GM18508 (cell line): ENCODE measurements at regions not wholly inside any gene's neighbourhood (a gene's known extent, or its start where the extent isn't known, plus 50 kb on each side); places are given as distances from the start of the nearest gene placed in this dataset.
"Not testable (repeated sequence)": the region's sequence is repeated elsewhere in the genome, so short reads cannot be mapped to it uniquely, and the experiment has no call there.

ENCODE experiments used
- ATAC-seq: cut with Tn5 transposase; IDR thresholded peaks from one replicate; pipeline ENCODE4 v1.9.1; 2021; ENCODE audit warnings: moderate number of reproducible peaks; ENCODE audit not compliant: insufficient read depth, unreplicated experiment

DNA sequence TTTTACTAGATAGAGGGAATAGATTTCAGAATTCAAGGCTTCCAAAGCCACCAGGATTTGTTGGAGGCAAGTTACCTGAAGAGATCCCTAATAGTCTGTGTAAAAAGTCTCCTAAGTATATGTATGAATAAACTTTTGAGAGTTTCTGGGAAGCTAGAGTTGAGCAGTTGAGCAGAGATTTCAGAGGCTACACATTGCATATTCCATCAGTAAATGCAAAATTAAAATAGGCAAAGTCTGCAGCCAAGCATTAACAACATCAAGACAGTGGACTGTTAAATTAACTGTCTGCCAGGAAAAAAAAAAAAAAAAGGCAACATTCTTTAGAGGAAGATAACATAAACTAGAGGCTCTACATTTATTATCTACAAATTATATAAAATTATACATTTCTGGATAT lies 420.4 kb upstream of the TMEFF2 start:
- ATAC-seq = no peak

DNA sequence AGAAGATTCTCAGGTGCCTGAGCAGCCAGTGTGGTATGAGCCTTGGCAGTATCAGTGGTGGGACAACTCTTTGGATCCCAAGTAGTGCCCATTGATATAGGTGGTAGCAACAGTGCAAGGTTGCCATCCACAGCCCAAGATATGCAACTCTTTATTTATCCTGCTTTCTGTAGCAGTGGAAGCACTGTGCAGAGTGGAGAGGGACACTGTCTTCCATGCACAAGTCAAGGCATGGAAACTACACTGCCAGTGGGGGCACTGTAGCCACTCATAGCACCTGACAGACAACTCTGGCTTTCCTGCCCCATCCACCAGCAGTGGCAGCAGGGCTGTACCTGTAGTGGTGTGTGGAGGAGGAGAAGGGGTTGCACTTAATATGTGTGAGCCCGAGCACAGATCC lies 409.6 kb upstream of the TMEFF2 start:
- ATAC-seq = no peak

DNA sequence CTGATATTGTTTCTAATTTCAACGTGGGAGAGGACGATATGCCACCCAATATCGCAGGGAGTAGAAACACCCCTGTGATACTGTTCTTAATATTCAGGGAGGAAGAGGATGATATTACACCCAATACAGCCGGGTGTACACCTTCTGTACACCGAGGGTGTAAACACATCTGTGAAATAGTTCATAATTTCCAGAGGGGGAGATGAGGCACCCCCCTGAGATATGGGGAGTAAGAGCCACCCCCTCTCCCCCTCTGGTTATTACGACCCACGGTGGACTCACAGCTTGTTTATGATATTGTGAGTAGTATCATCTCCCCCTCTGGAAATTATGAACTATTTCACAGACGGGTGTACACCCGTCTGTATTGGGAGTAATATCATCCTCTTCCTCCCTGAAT lies 403.9 kb upstream of the TMEFF2 start:
- not testable (repeated sequence) for ATAC-seq

DNA sequence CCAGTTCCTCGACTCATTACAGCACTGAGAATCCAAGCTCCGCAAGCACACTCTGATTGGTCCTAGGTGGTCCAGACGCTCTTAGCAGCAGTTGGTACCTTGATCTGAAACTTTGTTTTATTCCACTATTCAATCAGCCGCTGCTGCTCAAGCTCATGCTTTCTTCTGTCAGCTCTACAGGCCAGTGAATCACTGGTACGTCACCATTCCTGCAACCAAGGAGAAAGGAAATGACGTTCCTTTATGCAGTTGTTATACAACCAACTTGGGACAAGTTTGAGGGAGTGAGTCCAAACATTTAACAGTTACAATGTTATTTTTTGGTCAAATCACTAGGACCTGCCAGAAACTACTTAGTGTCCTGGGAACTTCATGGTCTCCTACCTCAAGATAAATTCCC lies 398.8 kb upstream of the TMEFF2 start:
- ATAC-seq = no peak

DNA sequence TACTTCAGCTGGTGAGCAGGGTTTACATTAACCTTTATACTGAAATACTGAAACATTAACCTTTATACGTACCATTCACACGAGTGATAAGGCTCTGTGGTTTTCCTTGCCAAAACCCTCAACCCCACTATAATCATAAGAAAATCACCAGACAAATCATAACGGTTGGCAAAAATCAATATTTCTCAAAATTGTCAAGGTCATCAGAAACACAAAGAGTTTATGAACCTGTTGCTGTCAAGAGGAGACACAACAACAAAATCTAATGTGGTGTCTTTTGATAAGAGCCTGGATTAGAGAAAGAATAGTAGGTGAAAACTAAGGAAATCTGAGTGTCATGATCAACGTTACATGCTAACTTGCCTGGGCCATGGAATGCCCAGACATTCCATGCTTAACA lies 396.9 kb upstream of the TMEFF2 start:
- ATAC-seq = no peak

DNA sequence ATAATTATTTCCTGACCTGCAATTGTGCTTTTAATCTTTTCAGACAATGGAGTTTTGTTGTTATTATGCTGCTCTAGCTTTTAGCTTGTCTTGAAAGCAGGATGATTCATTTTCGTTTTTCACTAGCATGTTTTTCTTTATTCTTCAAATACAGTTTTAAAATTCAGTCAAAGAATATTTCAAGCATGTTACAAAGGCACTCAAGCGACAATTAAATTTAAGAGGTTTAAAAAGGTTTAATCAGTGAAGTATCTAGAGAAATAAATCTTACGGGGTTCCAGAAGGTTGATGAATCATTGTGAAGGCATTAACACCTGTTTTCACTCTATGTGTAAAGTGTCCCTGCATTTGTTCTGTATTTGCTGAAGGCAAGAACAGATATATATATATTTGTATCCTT lies 390.7 kb upstream of the TMEFF2 start:
- no peak for ATAC-seq

DNA sequence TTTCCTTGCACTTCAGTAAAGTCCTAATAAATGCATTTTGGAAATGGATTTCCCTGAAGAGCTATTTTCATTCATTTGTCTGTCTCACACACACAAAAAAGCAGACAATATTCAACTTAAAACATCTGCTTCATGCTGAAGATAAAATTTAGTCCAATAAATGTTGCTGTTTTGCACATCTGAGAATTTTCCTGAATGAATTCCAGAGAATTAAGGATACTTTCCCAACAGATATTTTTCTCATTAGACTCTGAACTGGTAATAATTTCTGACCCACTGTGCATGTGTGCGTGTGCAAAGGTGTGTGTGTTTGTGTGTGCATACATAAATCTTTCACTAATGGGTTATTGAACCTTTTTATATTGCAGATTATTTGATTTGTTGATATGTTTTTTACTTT lies 390.2 kb upstream of the TMEFF2 start:
- no peak for ATAC-seq

DNA sequence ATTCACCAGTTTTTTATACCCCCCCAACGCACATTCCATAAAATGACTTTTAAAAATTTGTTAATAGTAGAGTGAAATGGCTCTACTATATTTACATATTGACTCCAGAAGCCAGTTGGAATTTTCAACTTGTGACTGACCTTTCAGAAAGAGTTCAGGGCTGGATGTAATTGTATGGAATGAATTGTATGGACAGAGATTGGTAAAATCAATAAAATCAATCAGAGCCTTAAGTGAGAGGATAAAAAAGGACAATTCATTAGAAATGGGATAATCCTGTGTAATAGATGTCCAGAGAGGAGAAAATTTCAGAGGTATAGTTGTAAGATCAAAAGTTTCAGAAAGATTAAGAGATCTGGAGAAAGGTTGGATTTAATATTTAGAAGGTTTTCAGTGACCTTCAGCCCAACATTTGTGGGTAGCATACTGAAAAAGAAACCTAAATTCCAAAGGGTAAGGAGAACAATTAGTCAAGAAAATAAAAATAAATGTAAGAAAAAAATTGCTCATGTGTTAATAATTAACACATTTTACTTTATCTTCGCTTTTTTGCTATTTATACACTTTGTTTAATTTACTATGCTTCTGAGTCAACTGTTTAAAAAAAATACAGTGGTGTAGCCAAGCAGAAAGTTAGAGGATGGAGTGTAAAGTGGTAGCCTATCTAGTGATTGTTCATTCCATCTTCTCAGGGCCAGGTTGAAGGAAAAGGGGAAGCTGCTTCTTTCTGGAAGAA lies 385.4 kb upstream of the TMEFF2 start:
- ATAC-seq = no peak

DNA sequence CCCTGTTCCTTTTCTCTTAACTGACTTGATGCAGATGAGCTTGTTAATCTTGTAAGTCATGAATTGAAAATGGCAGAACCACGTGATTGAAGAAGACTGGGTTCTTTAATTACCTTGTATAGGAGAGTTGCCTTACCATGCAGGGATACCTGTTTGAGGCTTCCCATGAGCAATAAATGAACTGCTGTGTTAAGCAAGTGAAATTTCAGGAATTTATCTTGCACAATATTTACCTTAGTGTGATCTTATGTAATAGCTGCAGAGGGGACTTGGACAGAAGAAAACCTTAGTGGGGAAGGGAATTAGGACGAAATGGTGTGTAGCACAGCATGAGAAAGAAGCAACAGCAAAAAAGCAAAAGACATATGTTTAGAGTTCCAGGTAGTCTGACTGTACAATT lies 384.0 kb upstream of the TMEFF2 start:
- no peak for ATAC-seq

DNA sequence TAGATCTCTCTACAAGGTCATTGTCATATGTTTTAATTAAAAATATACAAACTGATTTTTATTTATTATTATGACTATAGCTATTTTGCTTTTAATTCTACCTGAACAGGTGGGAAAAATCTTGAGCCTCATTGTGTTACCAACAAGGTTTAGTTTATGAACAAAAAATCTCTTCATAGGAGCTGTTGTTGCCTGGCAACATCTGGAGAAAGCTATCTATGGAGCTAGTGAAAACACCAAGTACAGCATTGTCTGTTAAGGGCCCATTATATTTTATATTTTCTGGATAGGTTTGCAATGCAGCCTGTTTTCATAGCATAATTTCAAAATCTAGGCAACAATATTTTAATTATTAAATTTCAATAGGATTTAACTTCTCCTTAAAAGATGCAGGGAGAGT lies 383.0 kb upstream of the TMEFF2 start:
- no peak for ATAC-seq

DNA sequence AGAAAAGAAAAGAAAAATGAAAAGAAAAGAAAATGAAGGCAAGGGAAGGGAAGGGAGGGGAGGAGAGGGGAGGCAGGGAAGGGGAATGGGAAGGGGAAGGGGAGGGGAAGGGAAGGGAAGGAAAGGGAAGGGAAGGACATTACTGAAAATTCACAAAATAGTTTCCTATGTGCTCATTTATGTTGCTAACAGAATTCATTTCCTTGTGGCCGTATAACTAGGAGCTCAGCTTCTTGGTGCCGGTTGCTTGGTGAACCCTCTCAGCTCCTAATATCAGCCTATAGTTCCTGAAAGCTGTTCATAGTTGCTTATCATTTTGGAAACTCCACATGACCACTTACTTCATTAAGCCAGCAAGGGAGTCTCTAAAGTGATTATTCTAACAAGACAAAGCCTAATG lies 379.8 kb upstream of the TMEFF2 start:
- no peak for ATAC-seq

DNA sequence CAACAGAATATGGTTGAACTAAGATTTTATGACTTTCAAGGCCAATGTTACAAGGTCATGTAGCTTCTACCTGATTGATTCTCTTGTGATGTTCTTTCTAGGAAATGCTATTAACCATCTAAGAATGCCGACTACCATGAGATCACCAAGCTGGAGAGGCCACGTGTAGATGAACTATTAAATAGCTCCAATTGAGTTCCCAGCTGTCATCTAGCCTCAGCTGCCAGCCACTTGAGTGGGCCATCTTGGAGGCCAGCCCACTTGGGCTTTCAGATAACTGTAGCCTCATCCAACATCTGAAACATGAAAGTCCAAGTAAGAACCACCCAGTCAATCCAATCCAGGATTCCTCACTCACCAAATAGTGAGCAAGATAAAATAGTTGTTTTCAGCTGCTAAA lies 376.9 kb upstream of the TMEFF2 start:
- ATAC-seq = no peak

DNA sequence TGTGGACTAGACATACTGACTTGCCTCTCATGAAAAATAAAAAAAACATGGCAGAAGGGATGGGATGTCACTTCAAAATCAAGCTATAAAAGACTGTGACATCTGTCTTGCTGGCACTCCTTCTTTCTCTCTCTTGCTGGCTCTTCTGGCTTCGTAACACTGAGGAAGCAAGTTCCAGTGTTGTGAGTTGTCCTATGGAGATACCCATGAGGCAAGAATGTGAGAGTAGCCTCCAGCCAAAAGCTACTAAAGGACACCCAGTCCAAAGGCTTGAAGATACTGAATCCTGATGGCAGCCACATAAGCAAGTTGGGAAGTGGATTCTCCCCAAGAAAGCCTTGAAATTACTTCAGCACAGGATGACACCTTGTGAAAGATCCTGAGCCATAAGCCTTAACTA lies 376.1 kb upstream of the TMEFF2 start:
- ATAC-seq = no peak

DNA sequence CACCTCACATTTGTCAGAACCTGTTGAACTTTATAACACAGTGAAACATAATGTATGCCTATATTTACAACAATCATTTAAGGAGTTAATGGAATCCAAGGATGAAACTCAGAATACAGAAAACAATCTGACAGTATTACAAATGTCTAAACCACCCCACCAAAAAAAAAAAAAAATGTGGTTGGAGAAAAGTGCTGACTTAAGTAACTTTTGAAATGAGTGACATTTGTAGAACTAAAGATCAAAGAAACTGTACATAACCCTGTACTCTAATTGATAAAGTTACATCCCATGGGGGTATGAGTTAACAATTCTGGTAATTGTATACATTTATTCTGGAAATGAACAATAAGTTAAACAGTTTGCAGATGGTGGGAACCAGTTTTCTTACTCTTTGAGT lies 372.1 kb upstream of the TMEFF2 start:
- ATAC-seq = no peak

DNA sequence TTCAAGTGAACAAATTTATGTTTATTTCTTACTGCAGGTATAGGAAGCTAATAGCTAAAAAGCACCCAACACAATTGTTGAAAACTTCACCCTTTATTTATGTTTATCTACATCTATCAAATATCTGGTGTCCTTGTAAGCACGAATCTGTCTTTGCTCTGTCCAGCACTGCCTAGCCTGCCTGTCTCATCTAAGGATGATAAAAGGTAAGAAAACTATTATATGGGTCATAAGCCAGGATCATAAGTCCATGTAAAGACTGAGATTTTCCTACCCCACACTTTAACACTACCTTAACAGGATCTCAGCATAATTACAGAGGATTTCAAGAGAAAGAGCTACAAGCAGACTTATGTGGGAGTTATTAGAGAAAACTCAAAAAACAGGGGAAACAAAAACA lies 365.6 kb upstream of the TMEFF2 start:
- ATAC-seq = no peak

DNA sequence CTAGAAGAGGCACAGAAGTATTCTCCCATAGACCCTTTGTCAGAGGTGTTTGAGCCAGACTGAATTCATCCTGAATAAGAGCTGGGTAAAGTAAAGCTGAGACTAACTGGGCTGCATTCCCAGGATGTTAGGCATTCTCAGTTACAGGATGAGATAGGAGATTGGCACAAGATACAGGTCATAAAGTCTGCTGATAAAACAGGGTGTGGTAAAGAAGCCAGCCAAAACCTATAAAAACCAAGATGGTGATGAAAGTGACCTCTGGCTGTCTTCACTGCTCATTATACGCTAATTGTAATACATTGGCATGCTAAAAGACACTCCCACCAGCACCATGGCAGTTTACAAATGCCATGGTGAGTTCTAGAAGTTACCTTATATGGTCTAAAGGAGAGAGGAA lies 364.9 kb upstream of the TMEFF2 start:
- ATAC-seq = no peak

DNA sequence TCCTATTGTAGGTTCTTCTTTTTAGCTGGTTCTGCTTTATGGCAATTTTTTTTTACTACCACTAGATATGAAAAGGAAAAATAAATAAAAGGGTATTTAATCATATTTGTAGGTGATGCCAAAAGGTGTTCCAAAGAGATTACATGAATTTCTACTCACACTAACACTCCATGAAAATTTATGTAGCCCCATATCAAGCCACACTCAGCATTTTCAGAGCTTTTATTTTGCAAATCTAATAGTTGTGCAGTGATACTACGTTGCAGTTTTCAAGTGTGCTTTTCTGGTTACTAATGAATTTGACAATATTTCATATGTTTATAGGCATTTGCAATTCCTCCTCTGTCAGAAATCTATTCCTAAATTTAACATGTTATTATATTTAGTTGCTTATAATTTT lies 363.9 kb upstream of the TMEFF2 start:
- ATAC-seq = no peak

DNA sequence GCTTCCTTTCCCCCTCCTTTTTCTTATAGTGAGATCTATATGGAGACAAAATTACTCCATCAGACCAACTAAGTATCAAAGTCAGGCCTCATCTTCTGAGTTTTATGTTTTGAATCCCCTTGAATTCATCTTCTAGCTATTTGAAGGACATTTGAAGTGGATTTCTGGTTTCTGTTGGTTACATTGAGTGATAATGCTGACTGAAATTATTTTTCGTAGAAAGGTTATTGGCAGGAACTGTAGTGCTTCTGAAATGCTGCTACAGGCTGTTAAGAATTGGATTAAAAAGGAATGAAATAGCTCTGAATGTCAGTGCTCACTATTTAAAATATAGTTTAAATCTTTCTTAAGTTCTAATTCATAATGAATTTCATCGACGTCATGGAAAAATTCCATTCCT lies 361.0 kb upstream of the TMEFF2 start:
- no peak for ATAC-seq

DNA sequence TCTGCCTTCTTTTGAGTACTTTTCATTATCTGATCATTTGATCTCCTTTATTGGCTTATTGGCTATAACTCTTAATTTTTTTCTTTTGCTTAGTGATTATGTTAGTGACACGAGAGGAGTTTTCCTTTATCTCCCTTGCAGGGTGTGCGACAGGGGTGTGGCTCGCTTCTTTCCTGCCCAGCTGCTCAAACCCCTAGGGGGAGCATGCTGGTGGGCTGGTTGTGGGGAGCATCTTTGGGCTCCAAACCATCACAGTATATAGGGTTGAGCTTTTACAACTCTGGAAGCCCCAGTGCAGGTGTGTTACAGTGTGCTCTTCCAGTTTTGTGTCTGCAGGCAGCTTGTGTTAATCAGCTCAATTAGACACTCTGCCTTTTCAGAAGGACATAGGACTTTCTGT lies 357.0 kb upstream of the TMEFF2 start:
- no peak for ATAC-seq

DNA sequence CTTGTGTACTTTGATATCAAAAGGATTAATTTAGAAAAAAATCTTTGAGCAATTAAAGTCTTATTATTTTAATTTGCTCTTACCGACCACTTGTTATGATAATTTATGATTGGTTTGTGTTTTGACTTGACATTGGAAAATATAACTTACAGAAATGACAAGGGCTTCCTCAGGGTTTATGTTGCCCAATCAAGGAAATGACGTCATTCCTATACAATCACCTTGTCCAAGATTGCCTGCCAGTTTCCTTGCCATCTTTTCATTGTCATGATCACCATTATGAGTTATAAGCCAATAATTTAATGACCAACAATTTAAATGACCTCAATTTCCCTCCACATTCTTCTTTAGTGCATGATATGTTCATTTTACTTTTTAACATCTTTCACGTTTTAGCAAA lies 351.8 kb upstream of the TMEFF2 start:
- no peak for ATAC-seq

DNA sequence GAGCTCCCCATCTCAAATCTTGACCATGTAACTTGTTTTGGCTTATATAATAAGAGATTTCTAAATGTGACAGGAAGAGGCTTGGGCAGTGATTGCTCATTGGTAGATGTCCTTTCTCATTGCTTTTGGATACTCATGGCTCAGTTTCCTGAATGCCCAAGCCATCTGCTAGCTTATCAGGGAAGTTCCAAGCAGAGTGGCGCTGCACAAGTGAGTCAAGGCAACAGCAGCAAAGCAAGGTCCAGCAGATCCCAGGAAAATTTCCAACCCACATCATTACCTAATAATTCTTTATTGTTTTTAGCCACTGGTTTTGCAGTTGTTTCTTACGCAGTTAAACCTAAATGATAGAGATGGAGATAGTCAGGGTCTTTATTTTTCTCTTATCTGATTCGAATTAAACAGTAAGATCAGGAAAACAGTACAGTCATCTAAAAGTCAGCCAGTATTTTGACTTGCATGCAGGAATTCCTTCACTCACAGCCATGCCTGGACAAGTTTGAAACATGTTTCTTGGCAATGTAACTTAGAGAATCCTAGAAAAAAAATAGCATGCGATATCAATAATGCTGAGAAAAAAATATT lies 349.7 kb upstream of the TMEFF2 start:
- no peak for ATAC-seq
